ENCODE measurements at regions not wholly inside any gene's neighbourhood (a gene's known extent, or its start where the extent isn't known, plus 50 kb on each side); places are given as distances from the start of the nearest gene placed in this dataset.

GRCh38 chrX:4754878-4755604, 1041.6 kb upstream of the PRKX start:
- Histone ChIP-seq H3K36me3 (ENCODE audit: control insufficient read depth, insufficient read depth, low read length) (no peaks in the 10 kb centered on the region), H3K27me3 (ENCODE audit: control insufficient read depth, insufficient read depth, low read length) (no peaks in the 10 kb centered on the region), H3K4me3 (ENCODE audit: low read depth, low read length) (no peak overlapping the region), H3K4me1 (ENCODE audit: control insufficient read depth, insufficient read depth, low read length) (no peaks in the 10 kb centered on the region), H3K9ac (ENCODE audit: low read depth, low read length) (no peak overlapping the region), H3K27ac (ENCODE audit: low read depth, low read length) (no peak overlapping the region), H3K9me3 (ENCODE audit: control insufficient read depth, insufficient read depth, low read length) (no peaks in the 10 kb centered on the region)

- H3K9me3 ChIP-seq (ENCODE audit: control insufficient read depth, insufficient read depth, low read length), result no peaks in the 10 kb centered on the region
- H3K4me1 ChIP-seq (ENCODE audit: control insufficient read depth, insufficient read depth, low read length), result no peaks in the 10 kb centered on the region
- no peak overlapping the region for H3K4me3 ChIP-seq (ENCODE audit: low read depth, low read length)
- no peak overlapping the region for H3K9ac ChIP-seq (ENCODE audit: low read depth, low read length)
- H3K36me3 ChIP-seq (ENCODE audit: control insufficient read depth, insufficient read depth, low read length), result no peaks in the 10 kb centered on the region
- H3K27me3 ChIP-seq (ENCODE audit: control insufficient read depth, insufficient read depth, low read length), result no peaks in the 10 kb centered on the region
- H3K27ac ChIP-seq (ENCODE audit: low read depth, low read length), result no peak overlapping the region
These were observed 1027.6 kb upstream of the PRKX start for GRCh38 chrX:4741024-4741423.

GRCh38 chrX:4735299-4735698, 1021.9 kb upstream of the PRKX start:
- H3K4me1 ChIP-seq (ENCODE audit: control insufficient read depth, insufficient read depth, low read length), result no peaks in the 10 kb centered on the region
- no peaks in the 10 kb centered on the region for H3K27me3 ChIP-seq (ENCODE audit: control insufficient read depth, insufficient read depth, low read length)
- no peak overlapping the region for H3K27ac ChIP-seq (ENCODE audit: low read depth, low read length)
- H3K9me3 ChIP-seq (ENCODE audit: control insufficient read depth, insufficient read depth, low read length), result no peaks in the 10 kb centered on the region
- no peak overlapping the region for H3K4me3 ChIP-seq (ENCODE audit: low read depth, low read length)
- no peak overlapping the region for H3K9ac ChIP-seq (ENCODE audit: low read depth, low read length)
- no peaks in the 10 kb centered on the region for H3K36me3 ChIP-seq (ENCODE audit: control insufficient read depth, insufficient read depth, low read length)

GRCh38 chrX:4710618-4711433, 997.4 kb upstream of the PRKX start:
- no peaks in the 10 kb centered on the region for H3K27me3 ChIP-seq (ENCODE audit: control insufficient read depth, insufficient read depth, low read length)
- H3K4me3 ChIP-seq (ENCODE audit: low read depth, low read length), result no peak overlapping the region
- peak overlapping the region; percentile 42 for H3K27ac ChIP-seq (ENCODE audit: low read depth, low read length)
- peaks cover 5% of the 10 kb centered on the region; the same call in 1 of the 2 replicates for H3K9me3 ChIP-seq (ENCODE audit: control insufficient read depth, insufficient read depth, low read length)
- no peak overlapping the region for H3K9ac ChIP-seq (ENCODE audit: low read depth, low read length)
- H3K36me3 ChIP-seq (ENCODE audit: control insufficient read depth, insufficient read depth, low read length), result no peaks in the 10 kb centered on the region
- peaks cover 11% of the 10 kb centered on the region for H3K4me1 ChIP-seq (ENCODE audit: control insufficient read depth, insufficient read depth, low read length)

GRCh38 chrX:4708970-4709760, 995.7 kb upstream of the PRKX start:
- no peak overlapping the region for H3K4me3 ChIP-seq (ENCODE audit: low read depth, low read length)
- H3K27me3 ChIP-seq (ENCODE audit: control insufficient read depth, insufficient read depth, low read length), result no peaks in the 10 kb centered on the region
- H3K9me3 ChIP-seq (ENCODE audit: control insufficient read depth, insufficient read depth, low read length), result peaks cover 5% of the 10 kb centered on the region; the same call in 1 of the 2 replicates
- H3K36me3 ChIP-seq (ENCODE audit: control insufficient read depth, insufficient read depth, low read length), result no peaks in the 10 kb centered on the region
- H3K9ac ChIP-seq (ENCODE audit: low read depth, low read length), result no peak overlapping the region
- H3K27ac ChIP-seq (ENCODE audit: low read depth, low read length), result no peak overlapping the region
- H3K4me1 ChIP-seq (ENCODE audit: control insufficient read depth, insufficient read depth, low read length), result peaks cover 11% of the 10 kb centered on the region

- Histone ChIP-seq H3K4me1 (ENCODE audit: control insufficient read depth, insufficient read depth, low read length) (peaks cover 11% of the 10 kb centered on the region), H3K4me3 (ENCODE audit: low read depth, low read length) (no peak overlapping the region), H3K27me3 (ENCODE audit: control insufficient read depth, insufficient read depth, low read length) (no peaks in the 10 kb centered on the region), H3K9me3 (ENCODE audit: control insufficient read depth, insufficient read depth, low read length) (peaks cover 5% of the 10 kb centered on the region; the same call in 1 of the 2 replicates), H3K9ac (ENCODE audit: low read depth, low read length) (no peak overlapping the region), H3K36me3 (ENCODE audit: control insufficient read depth, insufficient read depth, low read length) (no peaks in the 10 kb centered on the region), H3K27ac (ENCODE audit: low read depth, low read length) (no peak overlapping the region)
These were observed 993.5 kb upstream of the PRKX start for GRCh38 chrX:4706961-4707360.

- Histone ChIP-seq H3K4me1 (ENCODE audit: control insufficient read depth, insufficient read depth, low read length) (no peaks in the 10 kb centered on the region), H3K9ac (ENCODE audit: low read depth, low read length) (no peak overlapping the region), H3K27me3 (ENCODE audit: control insufficient read depth, insufficient read depth, low read length) (no peaks in the 10 kb centered on the region), H3K36me3 (ENCODE audit: control insufficient read depth, insufficient read depth, low read length) (no peaks in the 10 kb centered on the region), H3K9me3 (ENCODE audit: control insufficient read depth, insufficient read depth, low read length) (no peaks in the 10 kb centered on the region), H3K4me3 (ENCODE audit: low read depth, low read length) (no peak overlapping the region), H3K27ac (ENCODE audit: low read depth, low read length) (no peak overlapping the region)
These were observed 977.1 kb upstream of the PRKX start for GRCh38 chrX:4690521-4690920.

GRCh38 chrX:4682636-4683035, 969.2 kb upstream of the PRKX start:
- Histone ChIP-seq H3K36me3 (ENCODE audit: control insufficient read depth, insufficient read depth, low read length) (no peaks in the 10 kb centered on the region), H3K27me3 (ENCODE audit: control insufficient read depth, insufficient read depth, low read length) (no peaks in the 10 kb centered on the region), H3K4me1 (ENCODE audit: control insufficient read depth, insufficient read depth, low read length) (no peaks in the 10 kb centered on the region), H3K4me3 (ENCODE audit: low read depth, low read length) (no peak overlapping the region), H3K9me3 (ENCODE audit: control insufficient read depth, insufficient read depth, low read length) (no peaks in the 10 kb centered on the region), H3K27ac (ENCODE audit: low read depth, low read length) (no peak overlapping the region), H3K9ac (ENCODE audit: low read depth, low read length) (no peak overlapping the region)

GRCh38 chrX:4675686-4676300, 962.3 kb upstream of the PRKX start:
- Histone ChIP-seq H3K9ac (ENCODE audit: low read depth, low read length) (no peak overlapping the region), H3K4me3 (ENCODE audit: low read depth, low read length) (no peak overlapping the region), H3K4me1 (ENCODE audit: control insufficient read depth, insufficient read depth, low read length) (no peaks in the 10 kb centered on the region), H3K9me3 (ENCODE audit: control insufficient read depth, insufficient read depth, low read length) (no peaks in the 10 kb centered on the region), H3K27ac (ENCODE audit: low read depth, low read length) (no peak overlapping the region), H3K27me3 (ENCODE audit: control insufficient read depth, insufficient read depth, low read length) (no peaks in the 10 kb centered on the region), H3K36me3 (ENCODE audit: control insufficient read depth, insufficient read depth, low read length) (no peaks in the 10 kb centered on the region)

GRCh38 chrX:4674028-4674782, 960.8 kb upstream of the PRKX start:
- no peaks in the 10 kb centered on the region for H3K4me1 ChIP-seq (ENCODE audit: control insufficient read depth, insufficient read depth, low read length)
- no peak overlapping the region for H3K4me3 ChIP-seq (ENCODE audit: low read depth, low read length)
- H3K27me3 ChIP-seq (ENCODE audit: control insufficient read depth, insufficient read depth, low read length), result no peaks in the 10 kb centered on the region
- no peak overlapping the region for H3K9ac ChIP-seq (ENCODE audit: low read depth, low read length)
- no peak overlapping the region for H3K27ac ChIP-seq (ENCODE audit: low read depth, low read length)
- H3K9me3 ChIP-seq (ENCODE audit: control insufficient read depth, insufficient read depth, low read length), result no peaks in the 10 kb centered on the region
- no peaks in the 10 kb centered on the region for H3K36me3 ChIP-seq (ENCODE audit: control insufficient read depth, insufficient read depth, low read length)

Data from HUES48 (cell line).